HEK293 (cell line): ENCODE measurements at regions not wholly inside any gene's neighbourhood (a gene's known extent, or its start where the extent isn't known, plus 50 kb on each side); places are given as distances from the start of the nearest gene placed in this dataset.

ENCODE experiments used
- CTCF ChIA-PET: fragments of 350-600 bp; formaldehyde crosslinking; extraction: SDS; loops from one replicate; lab custom pipeline; 2021; ENCODE audit warnings: antibody characterized with exemption; lab: Yijun Ruan, JAX
- POLR2A ChIA-PET: fragments of 300-600 bp; formaldehyde crosslinking; extraction: SDS; loops from one replicate; lab custom pipeline; 2020; ENCODE audit warnings: antibody characterized with exemption, inconsistent platforms; lab: Yijun Ruan, JAX
- H3K27ac ChIP-seq: fragments of 200-500 bp; sonication (Bioruptor generic); 2 replicates; pipeline ENCODE4 v1.5.1; 2014; ENCODE audit warnings: low read depth, low read length, control low read depth, inconsistent platforms; ENCODE audit errors: extremely low read depth
- H3K36me3 ChIP-seq, 2 experiments: fragments of 200-500 bp in 1 of 2; sonication (Bioruptor generic) in 1 of 2; 1 replicate in 1 of 2; 2 replicates in 1 of 2; pipeline ENCODE4 v1.5.1; 2014 to 2017; ENCODE audit warnings: inconsistent platforms in 2 of 2, low read length in 2 of 2; ENCODE audit not compliant: control insufficient read depth in 2 of 2, insufficient read depth in 1 of 2
- H3K4me1 ChIP-seq: fragments of 200-500 bp; sonication (Bioruptor generic); 2 replicates; pipeline ENCODE4 v1.5.1; 2014; ENCODE audit warnings: mild to moderate bottlenecking, low read length, inconsistent platforms; ENCODE audit not compliant: control insufficient read depth, insufficient read depth
- H3K4me3 ChIP-seq: 2 replicates; pipeline ENCODE4 v1.5.1; 2011; ENCODE audit warnings: low read depth, mild to moderate bottlenecking, control low read depth, low read length, moderate library complexity
- H3K9me3 ChIP-seq: fragments of 200-500 bp; sonication (Bioruptor generic); 2 replicates; pipeline ENCODE4 v1.5.1; 2014; ENCODE audit warnings: low read depth, low read length, inconsistent platforms; ENCODE audit not compliant: control insufficient read depth, insufficient read depth
- MEIS1 ChIP-seq: sonication (generic); formaldehyde crosslinking; IDR thresholded peaks from 2 replicates; pipeline ENCODE4 v1.8.1; 2022; ENCODE audit warnings: missing genetic modification reagents, mild to moderate bottlenecking, borderline replicate concordance
- OVOL3 ChIP-seq: fragments of 450-650 bp; formaldehyde crosslinking; IDR thresholded peaks from 2 replicates; pipeline ENCODE4 v1.5.1; 2016; ENCODE audit warnings: missing biosample characterization, missing genetic modification characterization
- REPIN1 ChIP-seq: fragments of 450-650 bp; formaldehyde crosslinking; IDR thresholded peaks from 2 replicates; pipeline ENCODE4 v1.5.1; 2017; ENCODE audit warnings: missing biosample characterization, missing genetic modification characterization, low read depth
- ZBTB8A ChIP-seq: fragments of 450-650 bp; formaldehyde crosslinking; IDR thresholded peaks from 2 replicates; pipeline ENCODE4 v1.5.1; 2016; ENCODE audit warnings: missing biosample characterization, missing genetic modification characterization
- ZNF10 ChIP-seq: fragments of 450-650 bp; formaldehyde crosslinking; IDR thresholded peaks from 2 replicates; pipeline ENCODE4 v1.5.1; 2017; ENCODE audit warnings: missing biosample characterization, missing genetic modification characterization
- ZNF121 ChIP-seq: fragments of 450-650 bp; formaldehyde crosslinking; IDR thresholded peaks from 2 replicates; pipeline ENCODE4 v1.5.1; 2016; ENCODE audit warnings: missing biosample characterization, missing genetic modification characterization
- ZNF184 ChIP-seq: fragments of 450-650 bp; IDR thresholded peaks from 2 replicates; pipeline ENCODE4 v1.5.1; 2018; ENCODE audit warnings: missing biosample characterization, mild to moderate bottlenecking, missing genetic modification characterization
- ZNF555 ChIP-seq: fragments of 450-650 bp; formaldehyde crosslinking; conservative IDR thresholded peaks from 2 replicates; pipeline ENCODE4 v1.5.1; 2017; ENCODE audit warnings: missing biosample characterization, mild to moderate bottlenecking, missing genetic modification characterization, inconsistent platforms
- TF ChIP-seq, protein P1 (sequence below): fragments of 450-650 bp; formaldehyde crosslinking; IDR thresholded peaks from 2 replicates; pipeline ENCODE4 v1.5.1; 2016; ENCODE audit warnings: missing biosample characterization, missing genetic modification characterization
- TF ChIP-seq, protein P2 (sequence below): fragments of 450-650 bp; IDR thresholded peaks from 2 replicates; pipeline ENCODE4 v1.5.1; 2018; ENCODE audit warnings: missing biosample characterization, mild to moderate bottlenecking, missing genetic modification characterization
- TF ChIP-seq, protein P3 (sequence below): fragments of 450-650 bp; IDR thresholded peaks from 2 replicates; pipeline ENCODE4 v1.5.1; 2018; ENCODE audit warnings: missing biosample characterization, missing genetic modification characterization
- TF ChIP-seq, protein P4 (sequence below): fragments of 450-650 bp; formaldehyde crosslinking; IDR thresholded peaks from 2 replicates; pipeline ENCODE4 v1.5.1; 2017; ENCODE audit warnings: missing biosample characterization, missing genetic modification characterization
- TF ChIP-seq, protein P5 (sequence below): fragments of 450-650 bp; formaldehyde crosslinking; IDR thresholded peaks from 2 replicates; pipeline ENCODE4 v1.5.1; 2016; ENCODE audit warnings: missing biosample characterization, missing genetic modification characterization, borderline replicate concordance

DNA sequence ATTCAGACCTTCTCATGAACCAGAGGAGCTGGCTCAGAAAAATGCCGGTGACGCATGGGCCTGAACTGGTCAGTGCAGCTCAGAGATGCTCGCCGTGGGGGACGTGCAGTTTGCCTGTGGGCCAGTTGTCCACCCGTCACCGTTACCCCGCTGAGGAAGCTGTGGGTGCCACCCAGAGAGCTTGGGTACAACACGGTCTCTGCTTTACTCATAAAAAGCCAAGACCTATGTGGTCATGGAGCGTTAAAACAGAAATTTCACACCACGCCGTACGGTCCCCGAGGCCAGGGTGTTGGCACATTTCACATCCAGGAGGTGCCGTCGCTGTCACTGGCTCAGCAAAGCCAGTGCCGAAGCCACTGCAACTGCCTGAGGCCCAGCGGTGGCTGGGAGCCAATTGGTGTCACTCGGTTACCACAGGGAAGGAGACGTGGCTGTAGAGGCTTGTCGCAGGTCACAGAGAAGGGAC is 120.9 kb downstream of the METRNL start (continued):
- TF ChIP-seq, protein P1, sequence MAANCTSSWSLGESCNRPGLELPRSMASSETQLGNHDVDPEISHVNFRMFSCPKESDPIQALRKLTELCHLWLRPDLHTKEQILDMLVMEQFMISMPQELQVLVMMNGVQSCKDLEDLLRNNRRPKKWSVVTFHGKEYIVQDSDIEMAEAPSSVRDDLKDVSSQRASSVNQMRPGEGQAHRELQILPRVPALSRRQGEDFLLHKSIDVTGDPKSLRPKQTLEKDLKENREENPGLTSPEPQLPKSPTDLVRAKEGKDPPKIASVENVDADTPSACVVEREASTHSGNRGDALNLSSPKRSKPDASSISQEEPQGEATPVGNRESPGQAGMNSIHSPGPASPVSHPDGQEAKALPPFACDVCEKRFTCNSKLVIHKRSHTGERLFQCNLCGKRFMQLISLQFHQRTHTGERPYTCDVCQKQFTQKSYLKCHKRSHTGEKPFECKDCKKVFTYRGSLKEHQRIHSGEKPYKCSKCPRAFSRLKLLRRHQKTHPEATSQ (tag by site-specific recombination), result no peak
- TF ChIP-seq ZNF10, result no peak
- TF ChIP-seq ZNF121 (tag by site-specific recombination), result no peak
- TF ChIP-seq, protein P2, sequence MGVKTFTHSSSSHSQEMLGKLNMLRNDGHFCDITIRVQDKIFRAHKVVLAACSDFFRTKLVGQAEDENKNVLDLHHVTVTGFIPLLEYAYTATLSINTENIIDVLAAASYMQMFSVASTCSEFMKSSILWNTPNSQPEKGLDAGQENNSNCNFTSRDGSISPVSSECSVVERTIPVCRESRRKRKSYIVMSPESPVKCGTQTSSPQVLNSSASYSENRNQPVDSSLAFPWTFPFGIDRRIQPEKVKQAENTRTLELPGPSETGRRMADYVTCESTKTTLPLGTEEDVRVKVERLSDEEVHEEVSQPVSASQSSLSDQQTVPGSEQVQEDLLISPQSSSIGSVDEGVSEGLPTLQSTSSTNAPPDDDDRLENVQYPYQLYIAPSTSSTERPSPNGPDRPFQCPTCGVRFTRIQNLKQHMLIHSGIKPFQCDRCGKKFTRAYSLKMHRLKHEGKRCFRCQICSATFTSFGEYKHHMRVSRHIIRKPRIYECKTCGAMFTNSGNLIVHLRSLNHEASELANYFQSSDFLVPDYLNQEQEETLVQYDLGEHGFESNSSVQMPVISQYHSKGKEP (tag by site-specific recombination), result no peak
- TF ChIP-seq, protein P3, sequence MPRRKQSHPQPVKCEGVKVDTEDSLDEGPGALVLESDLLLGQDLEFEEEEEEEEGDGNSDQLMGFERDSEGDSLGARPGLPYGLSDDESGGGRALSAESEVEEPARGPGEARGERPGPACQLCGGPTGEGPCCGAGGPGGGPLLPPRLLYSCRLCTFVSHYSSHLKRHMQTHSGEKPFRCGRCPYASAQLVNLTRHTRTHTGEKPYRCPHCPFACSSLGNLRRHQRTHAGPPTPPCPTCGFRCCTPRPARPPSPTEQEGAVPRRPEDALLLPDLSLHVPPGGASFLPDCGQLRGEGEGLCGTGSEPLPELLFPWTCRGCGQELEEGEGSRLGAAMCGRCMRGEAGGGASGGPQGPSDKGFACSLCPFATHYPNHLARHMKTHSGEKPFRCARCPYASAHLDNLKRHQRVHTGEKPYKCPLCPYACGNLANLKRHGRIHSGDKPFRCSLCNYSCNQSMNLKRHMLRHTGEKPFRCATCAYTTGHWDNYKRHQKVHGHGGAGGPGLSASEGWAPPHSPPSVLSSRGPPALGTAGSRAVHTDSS (tag by site-specific recombination), result no peak

DNA sequence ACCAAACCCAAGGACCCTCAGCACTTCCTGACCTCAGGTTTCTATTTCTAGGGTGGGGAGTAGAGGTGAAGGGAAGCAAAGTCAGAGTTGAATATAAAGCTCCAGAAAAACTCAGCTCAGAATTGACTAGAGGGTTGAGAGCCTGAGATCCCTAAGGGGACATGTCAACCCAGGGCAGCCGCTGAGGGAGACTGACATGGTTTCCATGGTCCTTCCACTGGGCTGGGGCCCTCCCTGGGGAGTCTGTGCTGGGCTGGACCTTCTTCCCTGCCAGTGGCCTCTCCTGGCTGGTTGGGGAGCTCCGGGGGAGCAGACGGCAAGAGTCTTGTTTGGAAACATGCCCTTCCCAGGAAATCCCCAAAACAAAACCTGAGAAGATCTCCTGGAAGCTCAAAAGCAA is 121.3 kb downstream of the METRNL start:
- H3K4me1 ChIP-seq, result no peaks in the 10 kb centered on the region
- no peaks in the 10 kb centered on the region for H3K9me3 ChIP-seq
- TF ChIP-seq ZBTB8A, result no peak
- no peak for TF ChIP-seq REPIN1 (tag by site-specific recombination)
- TF ChIP-seq, protein P4, sequence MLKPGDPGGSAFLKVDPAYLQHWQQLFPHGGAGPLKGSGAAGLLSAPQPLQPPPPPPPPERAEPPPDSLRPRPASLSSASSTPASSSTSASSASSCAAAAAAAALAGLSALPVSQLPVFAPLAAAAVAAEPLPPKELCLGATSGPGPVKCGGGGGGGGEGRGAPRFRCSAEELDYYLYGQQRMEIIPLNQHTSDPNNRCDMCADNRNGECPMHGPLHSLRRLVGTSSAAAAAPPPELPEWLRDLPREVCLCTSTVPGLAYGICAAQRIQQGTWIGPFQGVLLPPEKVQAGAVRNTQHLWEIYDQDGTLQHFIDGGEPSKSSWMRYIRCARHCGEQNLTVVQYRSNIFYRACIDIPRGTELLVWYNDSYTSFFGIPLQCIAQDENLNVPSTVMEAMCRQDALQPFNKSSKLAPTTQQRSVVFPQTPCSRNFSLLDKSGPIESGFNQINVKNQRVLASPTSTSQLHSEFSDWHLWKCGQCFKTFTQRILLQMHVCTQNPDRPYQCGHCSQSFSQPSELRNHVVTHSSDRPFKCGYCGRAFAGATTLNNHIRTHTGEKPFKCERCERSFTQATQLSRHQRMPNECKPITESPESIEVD (tag by site-specific recombination), result no peak
- no peak for TF ChIP-seq MEIS1
- TF ChIP-seq OVOL3 (tag by site-specific recombination), result no peak
- no peak for TF ChIP-seq ZNF555 (tag by site-specific recombination)
- TF ChIP-seq, protein P5, sequence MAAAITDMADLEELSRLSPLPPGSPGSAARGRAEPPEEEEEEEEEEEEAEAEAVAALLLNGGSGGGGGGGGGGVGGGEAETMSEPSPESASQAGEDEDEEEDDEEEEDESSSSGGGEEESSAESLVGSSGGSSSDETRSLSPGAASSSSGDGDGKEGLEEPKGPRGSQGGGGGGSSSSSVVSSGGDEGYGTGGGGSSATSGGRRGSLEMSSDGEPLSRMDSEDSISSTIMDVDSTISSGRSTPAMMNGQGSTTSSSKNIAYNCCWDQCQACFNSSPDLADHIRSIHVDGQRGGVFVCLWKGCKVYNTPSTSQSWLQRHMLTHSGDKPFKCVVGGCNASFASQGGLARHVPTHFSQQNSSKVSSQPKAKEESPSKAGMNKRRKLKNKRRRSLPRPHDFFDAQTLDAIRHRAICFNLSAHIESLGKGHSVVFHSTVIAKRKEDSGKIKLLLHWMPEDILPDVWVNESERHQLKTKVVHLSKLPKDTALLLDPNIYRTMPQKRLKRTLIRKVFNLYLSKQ (tag by site-specific recombination), result no peak
- POLR2A ChIA-PET, result no interaction called here
- CTCF ChIA-PET, result interaction anchor here (0.8 kb wide), 1 partner anchor 8 kb away, joined by 3 read pairs; no protein-coding TSS in a partner anchor
- H3K27ac ChIP-seq, result no peak overlapping the region
- no peak overlapping the region for H3K4me3 ChIP-seq
- H3K36me3 ChIP-seq, result no peaks in the 10 kb centered on the region

DNA sequence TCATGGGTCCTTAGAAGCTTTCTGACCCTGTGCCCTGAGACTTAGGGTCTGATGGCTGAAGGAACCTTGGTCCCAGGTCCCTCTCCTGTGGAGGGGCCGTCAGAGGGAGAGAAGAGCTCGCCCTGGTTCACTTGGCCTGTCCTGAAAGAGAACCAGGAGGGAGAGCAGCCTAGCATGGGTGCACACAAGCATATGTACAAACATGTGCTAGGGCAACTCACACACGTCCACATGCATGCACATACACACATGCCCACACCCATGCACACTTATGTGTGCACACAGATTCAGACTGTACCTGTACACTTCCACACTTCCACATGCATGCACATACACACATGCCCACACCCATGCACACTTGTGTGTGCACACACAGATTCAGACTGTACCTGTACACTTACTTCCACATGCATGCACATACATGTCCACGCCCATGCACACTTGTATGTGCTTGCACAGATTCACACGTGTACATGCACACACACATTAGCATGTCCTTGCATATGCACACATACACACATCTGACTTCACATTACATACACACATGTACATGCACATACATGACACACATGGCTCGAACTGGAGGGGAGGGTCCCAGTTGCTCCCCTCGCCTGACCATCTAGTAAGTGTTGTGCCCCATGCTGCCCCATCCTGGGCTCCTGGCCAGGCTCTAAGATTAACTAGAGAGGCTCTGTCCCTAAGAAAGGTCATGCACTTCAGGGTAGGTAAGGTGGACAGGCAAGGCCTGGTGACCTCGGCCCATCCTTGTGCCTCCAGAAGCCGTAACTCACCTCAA is 122.0 kb downstream of the METRNL start:
- ChIA-PET POLR2A (no interaction called here), CTCF (interaction anchor here (0.8 to 1.4 kb wide), 3 partner anchors 9 to 419 kb away, joined by 3 to 7 read pairs (median 3); no protein-coding TSS in a partner anchor)
- Histone ChIP-seq H3K9me3 (no peaks in the 10 kb centered on the region), H3K4me3 (no peak overlapping the region), H3K27ac (no peak overlapping the region), H3K36me3 (no peaks in the 10 kb centered on the region), H3K4me1 (no peaks in the 10 kb centered on the region)
- no peak for TF ChIP-seq ZNF184
